ENCODE measurements at regions not wholly inside any gene's neighbourhood (a gene's known extent, or its start where the extent isn't known, plus 50 kb on each side); places are given as distances from the start of the nearest gene placed in this dataset.

- no peak for DNase-seq
- Mint-ChIP-seq H3K27me3 (ENCODE audit: low read depth in 2 of 2) (no peaks in the 10 kb centered on the region), H3K4me1 (no peaks in the 10 kb centered on the region), H3K27ac (no peak overlapping the region), H3K9me3 (peaks cover 15 to 16% of the 10 kb centered on the region in 2 donors), H3K4me3 (no peak overlapping the region), H3K36me3 (peaks cover 6% of the 10 kb centered on the region)
- ATAC-seq = no peak
- Histone ChIP-seq H3K9me3 (ENCODE audit: control insufficient read depth, insufficient read depth, low read length) (peaks cover 8% of the 10 kb centered on the region), H3K36me3 (ENCODE audit: control insufficient read depth, insufficient read depth, low read length) (no peaks in the 10 kb centered on the region), H3K27ac (ENCODE audit: low read length) (no peak overlapping the region), H3K27me3 (ENCODE audit: control insufficient read depth, insufficient read depth, low read length) (no peaks in the 10 kb centered on the region), H3K4me3 (ENCODE audit: low read length) (no peak overlapping the region), H3K4me1 (ENCODE audit: control insufficient read depth, insufficient read depth, low read length) (no peaks in the 10 kb centered on the region)
- WGBS (ENCODE audit: insufficient coverage) = no CpG with 5 or more reads among the region's 2 CpGs
- TF ChIP-seq CTCF (IDR thresholded peaks at IDR 0.05) = no peak
- intact Hi-C loops (cut with micrococcal nuclease) = no loop called here
Measured at GRCh38 chr5:117788596-117788995, 1199.8 kb downstream of the DTWD2 start.

DNA sequence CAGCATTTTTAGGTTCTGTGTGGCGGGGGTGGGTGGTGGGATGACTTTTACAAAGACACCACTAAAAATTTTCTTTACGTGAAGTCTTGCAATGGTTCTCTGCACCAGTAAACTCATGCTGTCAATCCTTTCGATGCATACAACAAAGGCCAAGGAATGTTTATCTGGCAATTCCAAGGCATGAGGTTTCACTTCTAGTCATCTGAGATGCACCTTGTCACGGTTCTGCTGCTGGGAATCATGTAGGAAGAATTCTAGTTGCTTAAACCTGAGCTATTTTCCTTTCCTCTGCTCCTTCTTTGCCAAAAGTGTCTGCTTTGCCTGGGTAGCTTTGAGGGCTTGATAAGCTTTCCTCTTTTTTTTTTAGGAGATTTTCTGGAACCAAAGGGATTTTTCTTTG lies 1204.5 kb upstream of the SEMA6A start:
- 89% methylated on average over 3 of the region's 4 CpGs for WGBS (ENCODE audit: insufficient coverage)
- H3K9me3 ChIP-seq (ENCODE audit: control insufficient read depth, insufficient read depth, low read length) = peaks cover under 1% of the 10 kb centered on the region
- no peak for TF ChIP-seq CTCF (IDR thresholded peaks at IDR 0.05)
- H3K4me3 ChIP-seq (ENCODE audit: low read length) = no peak overlapping the region
- Mint-ChIP-seq H3K9me3 (peaks cover 14 to 23% of the 10 kb centered on the region in 2 donors), H3K4me1 (no peaks in the 10 kb centered on the region), H3K27me3 (ENCODE audit: low read depth in 2 of 2) (no peaks in the 10 kb centered on the region), H3K4me3 (no peak overlapping the region), H3K27ac (no peak overlapping the region), H3K36me3 (no peaks in the 10 kb centered on the region)
- no peak for DNase-seq
- intact Hi-C loops (cut with micrococcal nuclease) = no loop called here
- no peaks in the 10 kb centered on the region for H3K4me1 ChIP-seq (ENCODE audit: control insufficient read depth, insufficient read depth, low read length)
- ATAC-seq = no peak
- no peaks in the 10 kb centered on the region for H3K36me3 ChIP-seq (ENCODE audit: control insufficient read depth, insufficient read depth, low read length)
- no peak overlapping the region for H3K27ac ChIP-seq (ENCODE audit: low read length)
- no peaks in the 10 kb centered on the region for H3K27me3 ChIP-seq (ENCODE audit: control insufficient read depth, insufficient read depth, low read length)

- no peaks in the 10 kb centered on the region for H3K27me3 Mint-ChIP-seq (ENCODE audit: low read depth in 2 of 2)
- DNase-seq = no peak
- peaks cover 12 to 26% of the 10 kb centered on the region in 2 donors for H3K9me3 Mint-ChIP-seq
- H3K4me1 ChIP-seq (ENCODE audit: control insufficient read depth, insufficient read depth, low read length) = no peaks in the 10 kb centered on the region
- no peaks in the 10 kb centered on the region for H3K27me3 ChIP-seq (ENCODE audit: control insufficient read depth, insufficient read depth, low read length)
- no peak overlapping the region for H3K27ac Mint-ChIP-seq
- H3K4me3 ChIP-seq (ENCODE audit: low read length) = no peak overlapping the region
- ATAC-seq = no peak
- H3K9me3 ChIP-seq (ENCODE audit: control insufficient read depth, insufficient read depth, low read length) = no peaks in the 10 kb centered on the region
- intact Hi-C loops (cut with micrococcal nuclease) = no loop called here
- no peaks in the 10 kb centered on the region for H3K36me3 Mint-ChIP-seq
- no peaks in the 10 kb centered on the region for H3K36me3 ChIP-seq (ENCODE audit: control insufficient read depth, insufficient read depth, low read length)
- H3K4me3 Mint-ChIP-seq = no peak overlapping the region
- TF ChIP-seq CTCF (IDR thresholded peaks at IDR 0.05) = no peak
- no peak overlapping the region for H3K27ac ChIP-seq (ENCODE audit: low read length)
- H3K4me1 Mint-ChIP-seq = no peaks in the 10 kb centered on the region
- WGBS (ENCODE audit: insufficient coverage) = 100% methylated on average over 2 of the region's 3 CpGs
Measured at GRCh38 chr5:117776977-117777376, 1202.4 kb upstream of the SEMA6A start.

DNA sequence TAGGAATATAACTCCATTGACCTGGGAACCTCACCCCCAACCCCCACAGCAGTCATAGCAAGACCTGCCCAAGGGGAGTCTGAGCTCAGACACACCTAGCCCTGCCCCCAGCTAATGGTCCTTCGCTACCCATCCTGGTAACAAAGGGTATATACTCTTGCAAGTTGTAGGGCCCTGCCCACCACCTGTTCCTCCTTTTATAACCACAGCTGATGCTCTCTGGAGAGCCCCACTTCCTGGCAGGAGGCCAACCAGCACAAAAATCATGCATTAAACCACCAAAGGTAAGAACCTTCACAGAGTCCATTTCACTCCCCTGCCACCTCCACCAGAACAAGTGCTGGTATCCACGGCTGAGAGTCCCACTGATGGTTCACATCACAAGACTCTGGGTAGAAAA lies 1195.3 kb upstream of the SEMA6A start:
- Mint-ChIP-seq H3K4me1 (no peaks in the 10 kb centered on the region), H3K9me3 (peaks cover 13 to 21% of the 10 kb centered on the region in 2 donors), H3K36me3 (no peaks in the 10 kb centered on the region), H3K4me3 (no peak overlapping the region), H3K27ac (no peak overlapping the region), H3K27me3 (ENCODE audit: low read depth in 2 of 2) (no peaks in the 10 kb centered on the region)
- Histone ChIP-seq H3K9me3 (ENCODE audit: control insufficient read depth, insufficient read depth, low read length) (peaks cover 15% of the 10 kb centered on the region), H3K4me3 (ENCODE audit: low read length) (no peak overlapping the region), H3K4me1 (ENCODE audit: control insufficient read depth, insufficient read depth, low read length) (no peaks in the 10 kb centered on the region), H3K27ac (ENCODE audit: low read length) (no peak overlapping the region), H3K36me3 (ENCODE audit: control insufficient read depth, insufficient read depth, low read length) (no peaks in the 10 kb centered on the region), H3K27me3 (ENCODE audit: control insufficient read depth, insufficient read depth, low read length) (no peaks in the 10 kb centered on the region)
- TF ChIP-seq CTCF (IDR thresholded peaks at IDR 0.05) = no peak
- ATAC-seq (no peak), DNase-seq (no peak)
- intact Hi-C loops (cut with micrococcal nuclease) = no loop called here
- 75% methylated on average over 2 of the region's 2 CpGs for WGBS (ENCODE audit: insufficient coverage)
